HG03097 (cell line): ENCODE measurements at regions not wholly inside any gene's neighbourhood (a gene's known extent, or its start where the extent isn't known, plus 50 kb on each side); places are given as distances from the start of the nearest gene placed in this dataset.
"Not testable (repeated sequence)": the region's sequence is repeated elsewhere in the genome, so short reads cannot be mapped to it uniquely, and the experiment has no call there.

Experiments used
- ATAC-seq: cut with Tn5 transposase; IDR thresholded peaks from one replicate; pipeline ENCODE4 v1.9.1; 2021; ENCODE audit not compliant: unreplicated experiment, low FRiP score

- no peak for ATAC-seq
These were observed 436.1 kb downstream of the SPATA31D1 start for GRCh38 chr9:82424599-82425120.

- no peak for ATAC-seq
These were observed 442.5 kb downstream of the SPATA31D1 start for GRCh38 chr9:82431121-82431520.

- ATAC-seq, result not testable (repeated sequence)
These were observed 444.8 kb downstream of the SPATA31D1 start for GRCh38 chr9:82433290-82433931.

DNA sequence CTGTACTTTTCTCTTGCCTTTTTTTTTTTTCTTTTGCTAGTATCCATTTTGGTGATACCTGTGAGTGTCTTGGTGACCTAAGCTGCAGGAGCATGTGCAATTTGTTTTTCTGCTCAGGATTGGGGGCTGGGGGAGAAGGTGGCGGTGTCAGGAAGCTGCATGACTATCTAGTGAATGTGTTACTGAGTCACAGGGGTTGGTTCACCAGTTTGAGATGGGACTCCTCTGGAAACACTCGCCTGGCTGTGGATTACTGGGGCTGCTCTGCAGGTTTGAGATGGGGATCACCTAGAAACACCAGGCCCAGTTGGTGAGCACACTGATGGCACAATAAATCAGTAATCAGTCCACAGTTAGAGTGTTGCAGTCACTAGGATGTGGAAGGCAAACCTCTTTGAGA lies 447.9 kb downstream of the SPATA31D1 start:
- ATAC-seq, result no peak

- not testable (repeated sequence) for ATAC-seq
These were observed 448.6 kb downstream of the SPATA31D1 start for GRCh38 chr9:82437183-82437582.

DNA sequence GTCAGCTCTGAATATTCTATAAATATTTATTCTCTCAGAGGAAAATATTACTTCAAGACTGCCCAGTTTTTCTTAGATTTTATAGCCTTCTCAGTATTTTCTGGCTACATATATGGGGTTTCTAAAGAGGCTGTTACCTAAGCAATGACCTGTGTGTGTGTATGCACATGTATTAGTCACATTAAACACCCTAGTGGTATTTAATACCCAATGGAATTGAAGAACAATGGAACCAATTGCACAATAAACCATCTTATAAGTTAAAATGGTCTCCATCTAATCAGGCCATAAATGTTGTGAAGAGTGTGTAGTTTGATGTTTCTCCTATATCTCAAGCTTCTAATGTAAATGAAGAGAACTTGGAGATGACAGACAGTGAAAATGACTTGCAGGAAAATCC lies 450.0 kb downstream of the SPATA31D1 start:
- no peak for ATAC-seq

GRCh38 chr9:82443312-82443711 lies 454.7 kb downstream of the SPATA31D1 start:
- no peak for ATAC-seq

DNA sequence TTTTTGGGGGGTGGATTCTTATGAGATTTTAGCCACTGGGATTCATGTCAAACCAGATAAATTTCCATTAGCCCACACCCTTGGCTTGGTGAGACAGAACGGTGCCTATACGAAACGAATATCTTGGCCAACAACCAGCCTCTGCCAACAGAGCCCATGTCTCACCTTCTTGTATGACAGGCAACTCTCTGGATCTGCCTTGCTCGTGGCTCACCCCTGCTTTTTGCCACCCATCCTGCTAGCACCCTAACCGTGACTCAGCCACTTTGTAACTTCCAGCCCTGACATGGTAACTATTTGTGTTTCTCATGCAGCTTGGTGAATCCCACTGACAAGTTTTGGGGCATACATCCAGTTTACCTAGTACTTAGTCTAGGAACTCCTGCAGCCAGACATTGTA lies 457.0 kb downstream of the SPATA31D1 start:
- ATAC-seq, result no peak

DNA sequence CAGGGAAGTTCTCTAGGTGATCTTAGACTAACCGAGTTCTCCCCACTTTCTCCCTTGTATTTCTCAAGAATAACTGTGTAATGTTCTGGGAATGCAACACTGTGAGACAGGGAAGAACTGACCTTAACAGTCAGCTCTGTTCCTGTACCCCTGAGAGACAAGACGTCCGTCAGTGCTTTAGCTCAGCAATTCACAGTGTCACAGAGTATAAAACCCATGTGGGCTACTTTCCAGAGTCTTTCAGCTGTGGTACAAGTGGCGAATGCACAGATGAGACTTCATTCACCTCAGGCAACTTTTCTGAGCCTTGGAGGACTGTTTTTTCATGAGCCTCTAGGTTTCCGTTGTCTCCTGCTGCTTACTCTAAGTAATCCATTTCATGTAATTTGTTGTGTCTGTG lies 458.8 kb downstream of the SPATA31D1 start:
- ATAC-seq, result no peak

DNA sequence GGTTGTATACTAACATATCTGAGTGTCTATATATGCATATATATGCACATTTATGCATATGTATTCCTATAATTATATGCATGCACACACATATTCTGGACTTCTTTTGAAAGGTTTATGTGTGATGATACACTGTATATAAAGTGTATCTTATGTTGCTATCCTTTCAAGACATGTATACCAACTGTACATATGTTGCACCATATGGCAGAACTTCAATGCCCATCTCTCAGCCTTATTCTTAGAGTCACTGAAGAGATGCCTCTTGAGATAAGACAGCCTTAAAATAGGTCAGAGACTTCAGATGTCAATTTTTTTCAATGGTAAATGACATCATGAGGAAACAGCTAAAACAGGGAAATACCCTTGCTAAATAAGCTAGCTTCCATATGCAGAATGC lies 461.4 kb downstream of the SPATA31D1 start:
- ATAC-seq, result no peak

DNA sequence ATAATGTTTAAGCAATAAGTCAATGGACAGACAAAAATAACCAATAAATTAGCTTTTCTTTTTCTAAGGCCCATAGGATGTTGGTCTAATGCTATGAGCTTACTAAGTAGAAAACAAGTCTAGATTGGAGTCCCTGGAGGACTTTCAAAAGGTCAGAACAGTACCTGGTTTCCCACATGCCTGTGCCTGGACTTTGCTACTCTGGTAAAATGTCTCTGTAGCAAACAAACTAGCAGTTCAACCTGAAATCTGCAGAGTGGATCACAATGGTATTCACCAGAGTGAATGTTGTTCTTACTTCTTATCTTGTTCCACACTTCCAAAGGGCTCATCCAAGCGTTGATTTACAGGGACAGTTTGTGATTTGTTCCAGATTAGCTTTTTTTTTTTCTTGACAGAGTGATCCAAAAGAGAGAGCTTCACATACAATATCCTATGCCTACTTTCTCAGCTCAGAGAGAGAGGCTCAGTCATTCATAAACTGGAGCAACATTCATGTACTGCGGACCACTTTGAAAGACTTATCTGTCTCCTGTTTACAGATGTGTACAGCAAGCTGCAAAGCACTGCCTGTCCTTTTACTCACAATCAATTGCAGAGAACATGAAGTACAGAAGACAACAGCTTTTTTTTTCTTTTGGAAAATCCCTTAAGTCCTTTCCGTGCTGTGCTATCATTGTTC lies 466.1 kb downstream of the SPATA31D1 start:
- ATAC-seq, result no peak

- no peak for ATAC-seq
These were observed 468.1 kb downstream of the SPATA31D1 start for GRCh38 chr9:82456642-82457041.

- no peak for ATAC-seq
These were observed 468.7 kb downstream of the SPATA31D1 start for GRCh38 chr9:82457298-82457697.

GRCh38 chr9:82457891-82458290 lies 469.3 kb downstream of the SPATA31D1 start:
- no peak for ATAC-seq

DNA sequence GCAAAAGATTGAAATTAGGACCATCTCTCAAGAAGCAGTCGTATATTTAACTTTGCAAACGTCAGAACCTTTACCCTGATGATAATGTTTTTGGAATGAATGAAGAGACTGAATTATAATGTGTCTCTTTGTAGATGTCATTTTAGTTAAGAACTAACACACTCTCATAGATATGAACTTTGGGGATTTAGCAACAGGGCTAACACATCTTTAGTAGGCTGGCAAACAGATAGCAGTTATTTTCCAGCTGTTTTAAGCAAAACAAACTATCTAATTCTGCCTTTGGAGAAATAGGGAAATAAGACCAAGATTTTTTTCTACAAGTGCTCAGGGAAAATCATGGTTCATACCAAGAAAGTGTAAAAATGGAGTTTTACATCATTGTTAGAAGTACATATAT lies 469.7 kb downstream of the SPATA31D1 start:
- ATAC-seq, result no peak

GRCh38 chr9:82466616-82467260 lies 478.2 kb downstream of the SPATA31D1 start:
- no peak for ATAC-seq

GRCh38 chr9:82467436-82467835 lies 478.9 kb downstream of the SPATA31D1 start:
- no peak for ATAC-seq

GRCh38 chr9:82474235-82474634 lies 485.7 kb downstream of the SPATA31D1 start:
- no peak for ATAC-seq

GRCh38 chr9:82475584-82476301 lies 487.2 kb downstream of the SPATA31D1 start:
- ATAC-seq, result no peak

DNA sequence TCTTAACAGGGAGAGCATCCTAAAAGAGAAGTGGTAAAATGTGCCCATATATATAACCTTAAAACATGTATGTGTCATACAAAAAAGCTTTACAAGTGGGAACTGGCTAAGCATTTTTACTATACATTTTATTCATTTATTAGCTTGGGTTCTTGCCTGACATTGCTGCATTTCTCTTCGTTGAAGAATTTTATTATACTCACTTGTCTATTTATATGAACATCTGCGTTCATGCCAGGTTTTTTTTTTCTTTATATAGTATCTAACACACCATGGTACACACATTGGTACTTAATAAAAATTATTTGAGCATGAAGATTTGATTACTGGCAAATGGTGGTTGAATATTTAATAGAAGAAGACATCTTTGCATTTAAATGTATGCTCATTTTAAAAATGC lies 492.3 kb downstream of the SPATA31D1 start:
- ATAC-seq, result no peak

- no peak for ATAC-seq
These were observed 499.4 kb downstream of the SPATA31D1 start for GRCh38 chr9:82487935-82488312.
